Eye (tissue), 1 donor: ENCODE measurements at regions not wholly inside any gene's neighbourhood (a gene's known extent, or its start where the extent isn't known, plus 50 kb on each side); places are given as distances from the start of the nearest gene placed in this dataset.
A peak's percentile ranks its signal among the peaks of the same experiment; 100 is the strongest.

Source experiments
- DNase-seq: peaks from one replicate; pipeline ENCODE4 v3.0.0-alpha.2; 2015

DNA sequence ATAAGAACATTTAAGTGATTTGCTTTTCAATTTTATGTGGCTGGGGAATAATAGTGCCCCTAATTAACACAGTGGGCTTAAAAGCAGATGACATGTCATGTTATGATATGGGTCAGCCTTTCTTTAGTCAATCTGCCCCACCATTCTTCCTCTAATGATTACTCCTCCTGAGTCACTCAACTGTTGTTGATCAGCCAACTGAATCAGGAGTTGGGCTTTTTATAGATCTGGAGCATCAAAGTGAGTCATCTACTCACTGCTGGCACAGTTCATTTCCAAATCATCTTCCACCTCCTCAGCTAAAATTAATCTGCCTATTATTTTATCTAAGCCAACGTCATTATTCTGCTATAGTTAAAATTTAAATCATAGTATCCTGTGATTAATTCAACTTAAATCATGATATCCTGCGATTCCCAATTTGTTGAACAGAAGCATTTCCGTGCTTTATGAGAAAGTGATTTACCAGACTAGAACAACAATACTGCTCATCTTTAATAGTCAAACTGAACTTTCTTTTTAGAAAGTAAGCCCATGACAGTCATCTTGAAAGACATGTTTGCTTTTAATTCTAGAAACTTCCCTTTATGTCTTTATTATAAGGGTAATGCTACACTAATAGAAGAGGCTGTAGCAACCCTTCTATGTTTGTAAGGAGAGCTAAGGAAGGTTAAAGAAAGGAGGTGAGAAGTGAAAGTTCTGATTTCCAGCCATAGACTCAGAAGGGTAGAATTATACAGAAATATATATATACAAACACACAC lies 551.4 kb downstream of the TBC1D4 start:
- DNase-seq, result peak; percentile 37

DNA sequence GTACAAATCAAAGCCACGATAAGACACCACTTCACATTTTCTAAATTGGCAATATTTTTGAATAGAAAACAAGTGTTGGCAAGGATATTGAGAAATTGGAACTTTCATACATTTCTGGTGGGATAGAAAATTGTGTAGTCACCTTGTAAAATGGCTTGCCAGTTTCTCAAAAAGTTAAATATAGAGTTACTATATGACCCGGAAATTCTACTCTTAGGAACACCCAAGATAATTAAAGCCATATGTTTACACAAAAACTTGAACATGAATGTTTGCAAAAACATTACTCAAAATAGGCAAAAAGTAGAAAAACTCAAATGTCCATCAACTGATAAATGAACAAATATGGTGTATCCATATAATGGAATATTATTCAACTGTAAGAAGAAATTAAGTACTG lies 552.5 kb downstream of the TBC1D4 start:
- DNase-seq, result no peak

DNA sequence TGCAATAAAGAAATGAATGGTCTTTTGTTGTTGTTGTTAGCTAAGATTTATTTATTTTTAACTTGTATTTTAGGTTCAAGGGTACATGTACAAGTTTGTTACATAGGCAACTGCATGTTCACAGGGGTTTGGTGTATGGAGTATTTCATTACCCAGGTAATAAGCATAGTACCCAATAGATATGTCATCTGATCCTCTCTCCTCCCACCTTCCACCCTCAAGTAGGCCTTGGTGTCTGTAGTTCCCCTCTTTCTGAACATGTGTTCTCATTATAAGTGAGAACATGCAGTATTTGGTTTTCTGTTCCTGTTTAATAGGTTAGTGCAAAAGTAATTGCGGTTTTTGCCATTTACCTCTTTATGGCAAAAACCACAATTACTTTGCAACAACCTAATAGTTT lies 554.1 kb downstream of the TBC1D4 start:
- no peak for DNase-seq

DNA sequence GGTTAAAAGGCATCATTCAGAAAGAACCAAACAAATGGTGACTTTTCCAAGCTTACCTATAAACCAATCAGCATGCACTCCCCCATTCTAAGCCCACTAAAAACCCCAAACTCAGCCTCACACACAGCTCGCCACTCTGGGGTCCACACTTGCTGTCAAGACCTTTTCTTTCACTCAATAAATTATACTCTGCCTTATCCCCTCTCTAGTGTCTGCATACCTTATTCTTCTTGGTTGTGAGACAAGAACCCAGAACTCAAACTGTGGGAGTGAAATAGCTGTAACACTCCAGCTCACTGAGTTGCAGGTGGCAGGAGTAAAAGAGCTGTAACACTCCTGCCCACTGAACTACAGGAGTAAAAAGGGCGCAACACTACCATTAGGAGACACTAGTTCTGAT lies 559.0 kb downstream of the TBC1D4 start:
- DNase-seq, result no peak

DNA sequence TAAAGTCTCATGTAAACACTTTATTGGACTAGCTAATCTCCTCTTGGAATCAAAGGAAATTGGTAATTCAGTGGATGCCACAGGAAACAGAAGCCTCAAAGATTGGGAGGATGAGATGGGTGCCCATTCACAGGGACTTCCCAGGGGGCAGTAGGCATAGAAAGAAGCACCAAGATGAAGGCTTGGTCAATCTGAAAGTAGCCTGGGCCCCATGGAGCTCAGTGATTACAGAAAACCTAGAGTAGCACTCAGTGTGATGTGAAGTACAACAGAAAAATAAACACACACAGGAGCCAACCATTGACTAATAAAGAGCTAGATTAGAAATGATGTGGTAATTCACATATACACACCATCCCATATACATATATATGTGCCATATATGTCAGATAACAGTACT lies 560.6 kb downstream of the TBC1D4 start:
- no peak for DNase-seq

DNA sequence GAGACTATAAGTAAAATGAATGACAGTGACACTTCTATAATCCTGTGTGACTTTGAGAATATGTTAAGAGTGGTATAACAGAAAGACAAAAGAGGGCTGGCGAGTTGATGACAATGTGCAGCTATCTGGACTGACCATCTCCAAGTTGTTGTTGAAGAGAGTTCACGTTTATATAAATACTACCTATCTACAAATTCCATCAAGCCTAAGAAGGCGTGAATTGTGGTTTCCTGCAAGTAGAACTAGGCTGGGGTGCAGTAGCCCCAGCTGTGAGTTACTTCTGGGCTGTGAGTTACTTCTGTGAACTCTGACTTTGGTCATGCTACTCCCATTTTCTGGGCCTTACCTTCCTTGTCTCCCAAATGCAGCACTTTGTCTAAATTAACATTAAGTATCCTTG lies 561.0 kb downstream of the TBC1D4 start:
- no peak for DNase-seq

DNA sequence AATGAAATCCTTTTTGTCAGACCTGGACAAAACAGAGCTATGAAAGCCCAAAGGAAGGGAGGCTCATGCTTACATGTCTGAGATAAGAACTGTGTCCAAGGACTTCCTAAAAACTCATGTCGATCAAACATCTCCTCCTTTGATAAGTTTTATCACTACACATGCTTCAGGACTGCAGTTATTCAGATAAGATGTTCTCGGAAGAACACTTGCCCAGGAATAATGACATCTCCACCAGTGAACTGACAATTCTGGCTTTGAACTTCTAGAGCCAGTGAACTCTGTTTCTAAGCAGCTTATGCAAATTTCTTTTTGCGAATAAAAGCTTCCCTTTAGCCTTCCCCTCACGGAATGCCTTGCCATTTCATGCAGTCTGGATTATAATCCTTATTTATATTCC lies 561.6 kb downstream of the TBC1D4 start:
- no peak for DNase-seq

DNA sequence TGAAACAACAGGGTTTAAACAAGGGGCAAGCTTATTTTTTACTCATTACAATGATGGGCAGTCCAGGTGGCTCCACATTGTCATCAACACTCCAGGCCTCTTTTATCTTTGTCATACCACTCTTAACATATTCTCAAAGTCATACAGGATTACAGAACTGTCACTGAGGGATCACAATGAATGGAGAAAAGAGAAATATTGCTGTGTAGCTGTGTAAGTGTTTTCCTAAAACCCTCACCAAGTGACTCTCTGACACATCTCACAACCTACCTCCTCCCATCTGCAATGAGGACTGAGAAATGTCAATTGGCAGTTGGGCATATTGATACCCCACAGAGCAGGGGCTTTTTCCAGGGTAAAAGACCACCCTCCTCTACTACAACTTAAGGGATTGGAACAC lies 562.1 kb downstream of the TBC1D4 start:
- no peak for DNase-seq

DNA sequence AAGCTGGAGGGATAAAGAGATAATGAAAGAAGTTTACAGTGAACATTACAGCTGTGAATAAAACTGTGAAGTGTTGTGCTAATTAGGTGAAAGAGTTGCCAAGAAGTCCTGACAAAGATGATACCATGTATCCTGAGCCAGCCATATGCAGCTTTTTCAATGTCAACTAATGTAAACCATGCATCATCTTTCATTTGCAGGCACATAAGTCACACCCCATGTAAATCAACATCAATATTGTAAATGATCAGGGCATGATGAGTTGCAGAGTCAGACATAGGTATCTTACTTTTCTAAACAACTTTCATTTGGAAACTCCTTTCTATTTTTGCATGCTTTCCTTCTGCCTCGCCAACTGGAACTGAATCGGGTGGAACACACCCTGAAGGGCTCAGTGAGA lies 569.1 kb downstream of the TBC1D4 start:
- DNase-seq, result no peak

DNA sequence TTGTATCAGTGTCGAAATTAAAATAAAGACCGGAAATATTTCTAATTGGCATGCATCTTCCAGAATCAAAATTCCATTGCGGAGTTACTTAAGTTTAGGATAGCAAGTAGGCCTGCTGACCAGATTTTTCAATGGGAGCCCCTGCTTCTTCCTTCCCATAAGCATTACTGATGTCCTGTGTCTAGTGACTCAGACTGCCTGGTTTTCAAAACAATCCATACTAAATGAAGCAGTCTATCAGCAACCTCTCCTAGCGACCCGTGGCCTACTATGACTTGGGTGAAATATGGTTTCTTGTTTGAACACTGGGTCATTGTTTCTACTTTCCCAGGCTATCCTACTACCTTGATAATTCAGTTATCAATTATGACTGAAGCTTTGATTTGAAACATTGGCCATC lies 571.6 kb downstream of the TBC1D4 start:
- DNase-seq, result no peak

DNA sequence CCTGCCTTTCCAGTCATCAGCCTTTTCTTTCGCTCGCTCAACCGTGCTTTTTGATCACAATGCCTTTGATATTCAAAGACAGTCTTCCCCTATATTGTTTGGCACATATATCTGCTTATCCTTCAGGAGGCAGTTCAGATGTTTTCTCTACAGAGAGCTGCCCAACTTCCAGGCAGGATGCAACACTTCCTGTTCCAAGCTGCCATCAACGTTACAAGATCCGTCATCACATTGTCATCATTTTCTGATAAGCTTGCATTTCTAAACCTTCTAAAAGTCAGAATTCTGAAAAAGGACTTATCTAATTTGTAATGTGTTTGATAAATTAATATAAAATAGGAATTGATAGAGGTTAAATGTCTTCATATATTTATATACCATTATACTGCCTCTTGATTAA lies 574.2 kb downstream of the TBC1D4 start:
- DNase-seq, result peak; percentile 20

DNA sequence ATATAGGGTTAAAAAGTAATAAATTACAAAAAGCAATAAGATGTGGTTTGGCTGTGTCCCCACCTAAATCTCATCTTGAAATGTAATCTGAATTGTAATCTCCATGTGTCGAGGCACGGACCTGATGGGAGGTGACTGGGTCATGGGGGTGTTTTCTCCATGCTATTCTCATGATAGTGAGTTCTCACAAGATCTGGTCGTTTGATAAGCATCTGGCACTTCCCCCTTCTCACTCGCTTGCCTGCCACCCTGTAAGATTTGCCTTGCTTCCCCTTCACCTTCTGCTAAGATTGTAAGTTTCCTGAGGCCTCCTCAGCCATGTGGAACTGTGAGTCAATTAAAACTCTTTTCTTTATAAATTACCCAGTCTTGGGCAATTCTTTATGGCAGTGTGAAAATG lies 577.4 kb downstream of the TBC1D4 start:
- DNase-seq, result no peak

DNA sequence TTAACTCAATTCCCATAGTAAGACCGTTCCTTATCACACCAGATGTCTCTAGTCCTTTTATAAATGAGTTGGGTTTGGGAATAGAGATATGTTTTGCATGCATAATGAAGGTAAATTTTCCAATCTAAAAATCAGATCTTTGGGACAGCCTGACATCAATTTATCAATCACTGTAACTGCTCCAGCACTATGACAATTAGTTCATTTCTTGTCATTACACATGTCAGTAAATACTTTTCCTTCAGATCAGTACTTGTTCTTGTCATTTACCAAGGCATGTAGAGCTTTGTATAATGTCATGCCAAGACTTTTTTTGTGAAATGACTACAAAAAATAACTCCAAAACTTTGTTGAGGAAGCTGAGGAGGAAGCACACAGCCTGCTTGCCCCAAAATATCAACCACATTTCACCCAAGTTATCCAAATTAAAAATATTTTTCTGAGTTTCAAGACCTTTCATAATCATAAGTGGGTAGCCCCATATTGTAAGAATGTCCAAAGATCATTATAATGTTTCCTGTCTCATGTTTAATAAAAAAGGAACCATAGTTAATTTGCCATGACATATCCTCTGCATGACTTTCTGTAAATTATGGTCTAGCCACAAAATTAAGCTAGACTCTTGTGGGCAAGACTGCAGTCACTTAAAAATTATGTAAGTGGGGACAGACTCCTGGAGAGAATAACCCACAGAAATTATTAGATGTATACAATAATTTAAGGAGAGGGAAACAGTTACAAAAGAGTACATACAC lies 586.8 kb downstream of the TBC1D4 start:
- DNase-seq, result no peak

DNA sequence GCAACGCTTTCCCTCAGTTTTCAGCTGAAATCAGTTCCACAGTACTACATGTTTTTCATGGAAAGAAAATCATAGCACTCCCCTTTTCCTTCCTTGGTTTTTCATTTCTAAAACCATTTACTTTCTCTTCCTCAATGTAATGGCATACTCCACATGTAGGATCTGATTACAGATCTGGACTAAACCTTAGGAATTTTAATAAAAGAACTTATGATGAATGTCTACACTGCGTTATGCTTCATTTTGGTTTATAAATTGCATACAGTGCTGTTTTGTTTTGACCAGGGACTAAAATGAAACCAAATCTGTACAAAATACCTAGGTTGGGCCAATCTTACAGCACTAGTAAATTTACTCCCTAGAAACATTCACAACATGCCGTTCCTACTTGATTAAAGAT lies 589.9 kb downstream of the TBC1D4 start:
- DNase-seq, result peak; percentile 7

DNA sequence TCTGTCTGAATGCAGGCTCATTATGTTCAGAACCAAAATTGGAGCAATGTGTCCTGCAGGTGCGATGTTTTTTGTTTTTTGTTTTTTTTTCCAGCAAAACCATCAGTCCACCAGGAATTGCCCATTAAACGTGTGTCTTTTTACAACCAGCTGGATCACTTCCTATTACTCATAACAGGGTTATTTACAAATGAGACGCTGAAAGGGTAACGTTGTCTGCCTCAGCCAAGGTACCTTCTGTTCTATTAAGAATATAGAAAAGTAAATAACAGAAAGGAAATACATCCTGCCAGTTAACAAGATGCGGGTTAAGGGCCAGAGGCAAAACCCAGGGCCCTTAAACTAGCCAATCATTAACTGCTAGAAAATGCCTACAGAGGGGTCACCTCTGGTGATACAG lies 590.4 kb downstream of the TBC1D4 start:
- DNase-seq, result no peak

DNA sequence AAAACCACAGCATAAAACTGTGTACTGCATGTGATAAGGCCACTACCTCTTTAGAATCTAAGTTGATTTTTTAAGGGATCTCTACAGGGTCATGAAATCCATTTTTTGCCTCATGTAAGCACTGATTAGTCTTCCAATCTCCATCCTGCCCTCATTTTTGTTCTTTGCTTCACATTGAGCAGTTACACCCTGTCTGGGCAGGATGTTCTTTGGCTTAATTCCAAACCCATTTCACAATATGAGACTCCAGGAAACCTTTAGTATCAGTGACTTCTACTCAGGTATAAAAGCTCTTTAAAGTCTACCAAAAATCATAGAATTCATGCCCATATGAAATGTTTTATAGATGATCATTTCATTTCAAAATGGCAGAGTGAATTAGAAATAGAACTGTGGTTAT lies 592.6 kb downstream of the TBC1D4 start:
- DNase-seq, result no peak

DNA sequence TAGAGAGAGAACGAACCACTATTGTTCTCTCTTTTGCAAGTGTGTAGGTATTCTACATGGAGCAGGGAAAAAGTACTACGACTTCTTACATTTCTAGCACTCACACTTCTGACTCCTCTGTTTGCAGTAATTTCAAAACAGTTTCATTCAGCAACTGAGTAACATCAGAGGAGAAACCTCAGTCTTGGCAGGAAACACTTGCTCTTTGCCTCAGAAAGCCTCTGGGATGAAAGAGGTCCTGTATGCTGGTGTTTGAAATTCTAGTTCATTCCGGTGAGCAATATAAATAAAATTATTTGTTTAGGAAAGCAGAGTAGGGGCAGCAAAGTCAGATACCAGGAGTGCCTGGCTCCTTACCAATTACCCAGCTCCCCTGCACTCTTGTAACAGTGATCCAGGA lies 595.5 kb downstream of the TBC1D4 start:
- DNase-seq, result no peak

DNA sequence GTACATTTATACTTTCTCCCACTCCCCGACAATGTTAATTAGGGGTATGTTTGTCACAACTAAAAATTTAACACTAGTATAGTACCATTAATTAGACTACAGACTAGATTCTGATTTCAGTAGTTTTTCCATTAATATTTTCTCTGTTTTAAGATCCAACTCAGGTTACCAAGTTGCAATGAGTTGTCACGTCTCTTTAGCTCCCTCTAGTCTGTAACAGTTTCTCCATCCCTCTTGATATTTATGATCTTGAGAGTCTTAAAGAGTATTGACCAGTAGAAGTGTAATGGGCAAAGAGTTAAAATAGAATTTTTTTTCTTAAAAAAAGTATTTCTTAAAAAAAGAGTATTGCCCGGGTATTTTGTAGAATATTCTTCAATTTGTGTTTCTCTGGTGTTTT lies 598.1 kb downstream of the TBC1D4 start:
- no peak for DNase-seq

DNA sequence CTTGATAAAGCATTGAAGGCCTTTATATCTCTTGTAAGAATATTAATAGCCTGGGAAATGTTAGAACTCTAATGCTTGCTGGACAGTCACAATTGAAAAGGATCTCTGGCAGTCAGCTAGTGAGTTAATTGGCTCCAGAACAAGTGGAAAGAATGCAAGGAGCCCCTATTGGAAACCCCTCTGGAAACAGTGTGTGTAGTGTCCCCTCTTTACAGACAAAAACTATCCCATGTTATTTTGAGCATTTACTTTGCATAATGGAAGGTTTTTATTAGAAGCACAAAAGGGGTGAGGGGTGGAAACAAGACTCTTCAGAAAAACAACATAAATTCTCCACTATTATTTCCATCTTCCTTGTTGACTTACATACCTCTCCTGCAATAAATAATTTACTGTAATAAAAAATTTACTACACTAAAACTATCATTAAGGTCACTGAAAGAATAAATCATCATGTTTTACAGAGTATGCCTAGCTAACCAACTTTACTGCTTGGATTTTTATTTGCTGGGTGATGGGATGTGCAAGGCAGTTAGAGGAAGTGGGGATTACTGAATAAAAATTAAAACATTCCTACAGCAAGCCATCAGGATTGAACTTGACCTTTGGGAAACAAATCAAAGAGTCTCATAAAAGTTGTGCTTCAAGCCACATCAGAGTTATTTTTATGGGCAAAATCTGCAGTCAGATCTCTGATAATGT lies 610.4 kb downstream of the TBC1D4 start:
- peak; percentile 8 for DNase-seq

DNA sequence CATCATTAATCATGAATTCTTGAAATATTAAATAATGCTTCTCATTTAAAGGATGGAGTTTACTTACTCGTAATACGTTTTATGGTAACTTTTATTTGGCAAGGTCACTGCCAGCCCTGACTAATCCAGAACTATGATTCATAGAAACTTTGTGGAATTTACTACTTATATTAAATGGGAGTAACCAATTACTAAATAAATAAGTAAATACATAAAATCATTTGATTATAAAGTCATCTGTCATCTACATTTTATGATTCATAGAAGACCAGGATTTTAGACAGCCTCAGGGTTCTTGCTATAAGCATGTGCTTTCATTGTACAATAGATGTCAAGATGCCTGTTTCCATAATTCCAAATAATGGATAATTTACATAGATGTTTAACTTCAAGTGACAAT lies 611.1 kb downstream of the TBC1D4 start:
- no peak for DNase-seq

DNA sequence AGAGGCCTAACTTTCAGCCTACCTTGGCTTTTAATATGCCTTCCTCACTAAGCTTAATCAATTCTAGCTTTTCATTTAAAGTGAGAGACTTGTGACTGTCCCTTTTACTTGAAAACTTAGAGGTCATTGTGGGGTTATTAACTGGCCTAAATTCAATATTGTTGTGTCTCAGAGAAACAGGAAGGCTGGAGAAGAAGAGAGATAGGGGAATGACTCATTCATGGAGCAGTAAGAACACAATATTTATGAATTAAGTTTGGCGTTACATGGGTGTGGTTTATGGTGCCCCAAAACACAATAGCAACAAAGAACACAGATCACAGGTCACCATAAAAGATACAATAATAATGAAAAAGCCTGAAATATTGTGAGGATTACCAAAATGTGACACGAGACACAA lies 612.1 kb downstream of the TBC1D4 start:
- DNase-seq, result no peak

DNA sequence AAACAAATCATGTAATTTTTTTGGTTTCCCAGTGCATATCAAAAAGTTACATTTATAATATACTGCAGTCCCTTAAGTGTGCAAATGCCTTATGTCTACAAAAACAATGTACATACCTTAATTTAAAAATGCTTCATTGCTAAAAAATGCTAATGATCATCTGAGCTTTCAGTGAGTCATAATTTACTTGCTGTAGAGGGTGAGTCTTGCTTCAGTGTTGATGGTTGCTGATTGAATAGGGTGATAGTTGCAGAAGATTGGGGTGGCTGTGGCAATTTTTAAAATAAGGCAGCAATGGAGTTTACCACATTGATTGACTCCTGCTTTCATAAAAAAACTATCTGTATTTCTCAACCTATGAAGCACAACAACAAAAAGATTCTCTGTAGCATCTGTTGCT lies 613.9 kb downstream of the TBC1D4 start:
- DNase-seq, result no peak

DNA sequence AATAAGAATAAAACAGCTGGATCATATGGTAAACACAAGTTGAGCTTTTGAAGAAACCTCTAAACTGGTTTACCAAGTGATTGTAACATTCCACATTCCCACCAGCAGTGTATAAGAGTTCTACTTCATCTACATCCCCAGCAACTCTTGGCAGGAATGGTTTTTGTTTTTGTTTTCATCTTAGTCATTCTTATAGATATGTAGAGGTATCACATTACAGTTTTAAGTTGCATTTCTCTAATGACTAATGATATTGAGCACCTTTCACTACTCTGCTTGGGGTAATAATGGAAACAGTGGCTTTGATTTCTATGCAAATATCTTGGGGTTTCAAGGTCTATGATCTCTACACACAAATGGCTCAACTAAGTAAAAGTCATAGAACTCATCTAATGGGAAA lies 614.5 kb downstream of the TBC1D4 start:
- no peak for DNase-seq

DNA sequence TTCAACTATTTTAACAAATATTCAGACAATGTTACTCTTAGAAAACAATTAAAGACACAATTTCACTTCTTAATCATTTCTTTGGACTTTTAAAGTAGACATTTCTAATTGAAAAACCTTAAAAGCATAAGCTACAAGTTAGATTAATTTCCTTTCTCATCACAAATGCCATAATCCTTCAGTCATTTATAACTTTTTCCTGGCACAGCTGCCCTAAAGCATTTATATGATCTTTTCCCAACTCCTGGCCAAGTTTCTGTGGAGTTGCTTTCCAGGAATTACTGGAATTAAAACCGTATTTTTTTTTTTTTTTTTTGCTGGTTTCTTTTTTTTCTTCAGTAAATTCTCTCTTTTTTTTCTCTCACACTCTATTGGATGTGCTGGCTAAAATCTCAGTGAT lies 615.9 kb downstream of the TBC1D4 start:
- peak; percentile 14 for DNase-seq
